Activated CD8-positive, alpha-beta memory T cell treated with anti-CD3 and anti-CD28 coated beads, Interleukin-2, amount 50 U/mL, for 1 hour (primary cell): ENCODE measurements at regions not wholly inside any gene's neighbourhood (a gene's known extent, or its start where the extent isn't known, plus 50 kb on each side); places are given as distances from the start of the nearest gene placed in this dataset.
"Not testable (repeated sequence)": the region's sequence is repeated elsewhere in the genome, so short reads cannot be mapped to it uniquely, and the experiment has no call there.

Source experiments
- DNase-seq: peaks from one replicate; pipeline ENCODE4 v3.0.0-alpha.2; 2020; ENCODE audit errors: extremely low read depth

- no peak for DNase-seq
These were observed 200.2 kb upstream of the SLC38A2 start for GRCh38 chr12:46572644-46573346.

GRCh38 chr12:46571608-46572007, 199.0 kb upstream of the SLC38A2 start:
- DNase-seq: no peak

GRCh38 chr12:46569826-46570439, 197.4 kb upstream of the SLC38A2 start:
- no peak for DNase-seq

GRCh38 chr12:46567667-46568066, 195.1 kb upstream of the SLC38A2 start:
- no peak for DNase-seq

GRCh38 chr12:46562625-46563225, 190.2 kb upstream of the SLC38A2 start:
- DNase-seq: no peak

GRCh38 chr12:46561769-46562624, 189.4 kb upstream of the SLC38A2 start:
- not testable (repeated sequence) for DNase-seq

GRCh38 chr12:46560874-46561273, 188.3 kb upstream of the SLC38A2 start:
- DNase-seq: no peak

- DNase-seq: no peak
These were observed 187.5 kb upstream of the SLC38A2 start for GRCh38 chr12:46560089-46560488.

GRCh38 chr12:46559311-46559710, 186.7 kb upstream of the SLC38A2 start:
- no peak for DNase-seq

- no peak for DNase-seq
These were observed 186.1 kb upstream of the SLC38A2 start for GRCh38 chr12:46558677-46559076.

- no peak for DNase-seq
These were observed 185.2 kb upstream of the SLC38A2 start for GRCh38 chr12:46557539-46558373.

GRCh38 chr12:46556819-46557524, 184.4 kb upstream of the SLC38A2 start:
- DNase-seq: no peak

GRCh38 chr12:46556105-46556559, 183.6 kb upstream of the SLC38A2 start:
- no peak for DNase-seq

- DNase-seq: no peak
These were observed 182.9 kb upstream of the SLC38A2 start for GRCh38 chr12:46555406-46555852.

GRCh38 chr12:46554460-46554859, 181.9 kb upstream of the SLC38A2 start:
- no peak for DNase-seq

- DNase-seq: no peak
These were observed 181.3 kb upstream of the SLC38A2 start for GRCh38 chr12:46553911-46554310.

- no peak for DNase-seq
These were observed 180.7 kb upstream of the SLC38A2 start for GRCh38 chr12:46553266-46553665.

- DNase-seq: no peak
These were observed 177.8 kb upstream of the SLC38A2 start for GRCh38 chr12:46550266-46550879.

GRCh38 chr12:46549527-46550265, 177.1 kb upstream of the SLC38A2 start:
- no peak for DNase-seq
